ENCODE measurements at regions not wholly inside any gene's neighbourhood (a gene's known extent, or its start where the extent isn't known, plus 50 kb on each side); places are given as distances from the start of the nearest gene placed in this dataset.

DNA sequence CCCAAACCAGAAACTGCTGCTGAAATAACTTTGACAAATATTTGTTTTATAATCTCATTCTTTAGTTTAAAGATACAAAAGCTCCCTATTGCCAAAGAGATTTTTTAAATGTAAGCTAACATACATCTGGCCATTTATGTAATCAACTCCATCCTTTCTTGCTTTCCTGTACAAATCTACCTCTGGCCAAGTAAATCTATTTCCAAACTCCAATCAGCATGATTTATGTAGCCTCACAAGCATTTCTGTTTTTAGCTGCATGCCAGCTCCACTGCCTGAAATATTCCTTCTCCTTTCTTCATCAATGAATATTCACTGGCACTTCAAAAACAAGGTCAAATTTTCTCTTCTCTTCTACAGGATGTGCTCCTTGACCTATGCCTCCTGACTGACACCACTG lies 80.0 kb downstream of the SHOX2 start:
- TF ChIP-seq EP300 (IDR thresholded peaks at IDR 0.05; ENCODE audit: borderline replicate concordance) (no peak), TEAD4 (IDR thresholded peaks at IDR 0.05) (no peak), CEBPB (IDR thresholded peaks at IDR 0.05) (no peak), ZBTB7A (IDR thresholded peaks at IDR 0.05; ENCODE audit: low read depth) (no peak), CREB1 (IDR thresholded peaks at IDR 0.05; ENCODE audit: low read depth) (no peak), FOXM1 (IDR thresholded peaks at IDR 0.05; ENCODE audit: borderline replicate concordance, low read depth) (no peak), TAF1 (IDR thresholded peaks at IDR 0.05; ENCODE audit: low read depth) (no peak), NFIC (IDR thresholded peaks at IDR 0.05) (no peak), TCF12 (IDR thresholded peaks at IDR 0.05; ENCODE audit: low read depth) (no peak), EGR1 (IDR thresholded peaks at IDR 0.05) (no peak), YY1 (IDR thresholded peaks at IDR 0.05; ENCODE audit: low read depth) (no peak), RAD21 (IDR thresholded peaks at IDR 0.05; ENCODE audit: low read depth) (no peak)
- TF ChIP-seq, protein P1, sequence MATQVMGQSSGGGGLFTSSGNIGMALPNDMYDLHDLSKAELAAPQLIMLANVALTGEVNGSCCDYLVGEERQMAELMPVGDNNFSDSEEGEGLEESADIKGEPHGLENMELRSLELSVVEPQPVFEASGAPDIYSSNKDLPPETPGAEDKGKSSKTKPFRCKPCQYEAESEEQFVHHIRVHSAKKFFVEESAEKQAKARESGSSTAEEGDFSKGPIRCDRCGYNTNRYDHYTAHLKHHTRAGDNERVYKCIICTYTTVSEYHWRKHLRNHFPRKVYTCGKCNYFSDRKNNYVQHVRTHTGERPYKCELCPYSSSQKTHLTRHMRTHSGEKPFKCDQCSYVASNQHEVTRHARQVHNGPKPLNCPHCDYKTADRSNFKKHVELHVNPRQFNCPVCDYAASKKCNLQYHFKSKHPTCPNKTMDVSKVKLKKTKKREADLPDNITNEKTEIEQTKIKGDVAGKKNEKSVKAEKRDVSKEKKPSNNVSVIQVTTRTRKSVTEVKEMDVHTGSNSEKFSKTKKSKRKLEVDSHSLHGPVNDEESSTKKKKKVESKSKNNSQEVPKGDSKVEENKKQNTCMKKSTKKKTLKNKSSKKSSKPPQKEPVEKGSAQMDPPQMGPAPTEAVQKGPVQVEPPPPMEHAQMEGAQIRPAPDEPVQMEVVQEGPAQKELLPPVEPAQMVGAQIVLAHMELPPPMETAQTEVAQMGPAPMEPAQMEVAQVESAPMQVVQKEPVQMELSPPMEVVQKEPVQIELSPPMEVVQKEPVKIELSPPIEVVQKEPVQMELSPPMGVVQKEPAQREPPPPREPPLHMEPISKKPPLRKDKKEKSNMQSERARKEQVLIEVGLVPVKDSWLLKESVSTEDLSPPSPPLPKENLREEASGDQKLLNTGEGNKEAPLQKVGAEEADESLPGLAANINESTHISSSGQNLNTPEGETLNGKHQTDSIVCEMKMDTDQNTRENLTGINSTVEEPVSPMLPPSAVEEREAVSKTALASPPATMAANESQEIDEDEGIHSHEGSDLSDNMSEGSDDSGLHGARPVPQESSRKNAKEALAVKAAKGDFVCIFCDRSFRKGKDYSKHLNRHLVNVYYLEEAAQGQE (IDR thresholded peaks at IDR 0.05; ENCODE audit: low read depth), result no peak
- TF ChIP-seq, protein P2, sequence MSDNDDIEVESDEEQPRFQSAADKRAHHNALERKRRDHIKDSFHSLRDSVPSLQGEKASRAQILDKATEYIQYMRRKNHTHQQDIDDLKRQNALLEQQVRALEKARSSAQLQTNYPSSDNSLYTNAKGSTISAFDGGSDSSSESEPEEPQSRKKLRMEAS (IDR thresholded peaks at IDR 0.05), result no peak
- TF ChIP-seq, protein P3, sequence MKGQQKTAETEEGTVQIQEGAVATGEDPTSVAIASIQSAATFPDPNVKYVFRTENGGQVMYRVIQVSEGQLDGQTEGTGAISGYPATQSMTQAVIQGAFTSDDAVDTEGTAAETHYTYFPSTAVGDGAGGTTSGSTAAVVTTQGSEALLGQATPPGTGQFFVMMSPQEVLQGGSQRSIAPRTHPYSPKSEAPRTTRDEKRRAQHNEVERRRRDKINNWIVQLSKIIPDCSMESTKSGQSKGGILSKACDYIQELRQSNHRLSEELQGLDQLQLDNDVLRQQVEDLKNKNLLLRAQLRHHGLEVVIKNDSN (IDR thresholded peaks at IDR 0.05), result no peak

DNA sequence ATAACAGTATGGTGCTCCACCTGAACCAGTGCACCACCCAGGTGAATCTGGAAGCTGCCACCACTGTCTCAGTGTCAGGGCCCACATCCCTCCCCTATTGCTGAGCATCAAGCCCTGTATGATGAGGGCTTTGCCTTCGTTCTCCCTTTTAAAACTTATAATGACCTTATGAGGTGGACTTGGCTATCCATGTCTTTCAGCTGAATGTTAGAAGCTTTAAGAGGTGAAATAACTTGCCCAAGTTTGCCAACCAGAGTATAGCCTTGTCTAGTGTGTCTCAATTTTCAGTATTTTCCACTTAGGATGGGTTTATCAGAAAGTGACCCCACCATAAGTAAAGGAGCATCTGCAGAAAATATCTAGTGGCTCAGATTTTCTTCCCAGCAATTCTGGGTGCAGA lies 87.8 kb downstream of the SHOX2 start:
- TF ChIP-seq CREB1 (IDR thresholded peaks at IDR 0.05; ENCODE audit: low read depth) (no peak), ZBTB7A (IDR thresholded peaks at IDR 0.05; ENCODE audit: low read depth) (no peak), CEBPB (IDR thresholded peaks at IDR 0.05) (no peak), TCF12 (IDR thresholded peaks at IDR 0.05; ENCODE audit: low read depth) (no peak), EGR1 (IDR thresholded peaks at IDR 0.05) (no peak), EP300 (IDR thresholded peaks at IDR 0.05; ENCODE audit: borderline replicate concordance) (no peak), RAD21 (IDR thresholded peaks at IDR 0.05; ENCODE audit: low read depth) (no peak), YY1 (IDR thresholded peaks at IDR 0.05; ENCODE audit: low read depth) (no peak), TEAD4 (IDR thresholded peaks at IDR 0.05) (no peak), FOXM1 (IDR thresholded peaks at IDR 0.05; ENCODE audit: borderline replicate concordance, low read depth) (no peak), NFIC (IDR thresholded peaks at IDR 0.05) (no peak)
- TF ChIP-seq, protein P1 (IDR thresholded peaks at IDR 0.05; ENCODE audit: low read depth), result no peak
- TF ChIP-seq, protein P2 (IDR thresholded peaks at IDR 0.05), result no peak
- TF ChIP-seq, protein P3 (IDR thresholded peaks at IDR 0.05), result no peak

DNA sequence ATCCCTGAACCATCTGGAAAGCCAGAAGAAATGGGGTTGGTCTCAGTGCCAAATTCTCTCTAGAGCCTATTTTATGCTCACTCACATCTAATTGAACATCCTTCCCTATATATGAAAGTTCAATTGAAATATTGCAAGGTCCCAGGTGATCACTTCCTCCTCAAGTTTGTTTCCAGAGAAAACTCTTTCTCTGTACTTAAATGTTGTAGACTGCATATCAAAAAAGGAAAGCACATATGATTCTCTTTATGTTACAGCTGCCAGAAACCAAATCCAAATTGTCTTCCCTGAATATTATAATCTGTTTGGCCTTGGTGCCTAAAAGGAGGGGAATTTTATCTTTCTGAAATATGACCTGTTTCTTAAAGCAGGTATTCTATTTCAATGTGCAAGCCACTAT lies 93.3 kb downstream of the SHOX2 start:
- TF ChIP-seq EP300 (IDR thresholded peaks at IDR 0.05; ENCODE audit: borderline replicate concordance), result no peak
- TF ChIP-seq ZBTB7A (IDR thresholded peaks at IDR 0.05; ENCODE audit: low read depth), result no peak
- no peak for TF ChIP-seq TEAD4 (IDR thresholded peaks at IDR 0.05)
- no peak for TF ChIP-seq EGR1 (IDR thresholded peaks at IDR 0.05)
- TF ChIP-seq FOXM1 (IDR thresholded peaks at IDR 0.05; ENCODE audit: borderline replicate concordance, low read depth), result no peak

DNA sequence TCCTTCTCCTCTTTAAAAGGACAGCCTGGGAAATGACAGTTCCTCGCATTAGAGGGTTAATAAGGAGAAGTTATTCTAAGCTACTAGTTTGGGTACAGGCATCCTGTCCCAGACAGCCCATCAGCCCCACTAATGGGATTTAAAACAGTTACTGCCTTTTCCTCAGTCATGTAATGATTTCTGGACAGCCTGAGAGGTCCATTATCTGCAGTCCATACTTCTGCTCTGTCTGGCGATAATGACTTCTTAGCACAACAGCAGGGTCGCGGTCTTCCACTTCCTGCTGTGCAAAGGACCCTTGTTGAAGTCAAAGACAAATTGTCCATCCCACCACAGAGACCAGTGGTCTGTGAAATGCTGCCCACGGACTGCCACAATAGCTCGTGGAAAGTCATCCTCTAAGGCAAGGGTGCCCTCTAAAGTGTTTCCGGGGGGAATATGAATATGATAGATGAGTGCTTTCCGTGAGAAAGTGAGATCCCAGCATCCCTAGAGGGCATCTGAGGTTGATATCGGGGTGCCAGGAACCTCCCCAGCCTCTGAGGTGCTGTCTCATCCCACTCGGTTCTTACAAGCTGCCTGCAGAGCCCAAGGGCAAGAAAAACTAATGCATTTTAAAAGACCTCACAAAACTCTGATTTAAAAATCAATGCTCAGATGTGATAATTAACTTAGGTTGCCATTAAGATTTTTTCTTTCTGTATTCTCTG lies 100.7 kb downstream of the SHOX2 start:
- TF ChIP-seq CEBPB (IDR thresholded peaks at IDR 0.05) (no peak), CREB1 (IDR thresholded peaks at IDR 0.05; ENCODE audit: low read depth) (no peak), YY1 (IDR thresholded peaks at IDR 0.05; ENCODE audit: low read depth) (no peak), EP300 (IDR thresholded peaks at IDR 0.05; ENCODE audit: borderline replicate concordance) (no peak), TCF12 (IDR thresholded peaks at IDR 0.05; ENCODE audit: low read depth) (no peak)
- TF ChIP-seq, protein P3 (IDR thresholded peaks at IDR 0.05), result no peak

DNA sequence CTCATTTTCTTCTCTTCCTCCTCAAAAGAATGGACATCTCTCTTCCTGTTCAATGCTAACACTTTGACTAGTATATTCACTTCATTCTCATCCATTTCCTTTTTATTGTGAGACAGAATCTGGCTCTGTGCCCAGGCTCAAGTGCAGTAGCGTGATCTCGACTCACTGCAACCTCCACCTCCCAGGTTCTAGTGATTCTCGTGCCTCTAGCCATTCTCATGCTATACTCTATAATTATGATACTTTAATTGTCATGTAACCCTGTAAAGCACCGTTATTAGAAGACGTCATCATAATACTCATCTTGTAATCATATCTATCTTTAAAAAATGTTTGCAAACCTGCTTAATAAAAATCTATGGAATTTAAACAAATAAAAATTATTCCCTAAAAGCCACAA lies 107.0 kb downstream of the SHOX2 start:
- TF ChIP-seq ZBTB7A (IDR thresholded peaks at IDR 0.05; ENCODE audit: low read depth) (no peak), TEAD4 (IDR thresholded peaks at IDR 0.05) (no peak), YY1 (IDR thresholded peaks at IDR 0.05; ENCODE audit: low read depth) (no peak), FOXM1 (IDR thresholded peaks at IDR 0.05; ENCODE audit: borderline replicate concordance, low read depth) (no peak), RAD21 (IDR thresholded peaks at IDR 0.05; ENCODE audit: low read depth) (no peak), CEBPB (IDR thresholded peaks at IDR 0.05) (no peak), NFIC (IDR thresholded peaks at IDR 0.05) (no peak), EP300 (IDR thresholded peaks at IDR 0.05; ENCODE audit: borderline replicate concordance) (no peak), CREB1 (IDR thresholded peaks at IDR 0.05; ENCODE audit: low read depth) (no peak), TAF1 (IDR thresholded peaks at IDR 0.05; ENCODE audit: low read depth) (no peak), EGR1 (IDR thresholded peaks at IDR 0.05) (no peak), TCF12 (IDR thresholded peaks at IDR 0.05; ENCODE audit: low read depth) (no peak)
- TF ChIP-seq, protein P3 (IDR thresholded peaks at IDR 0.05), result no peak
- TF ChIP-seq, protein P1 (IDR thresholded peaks at IDR 0.05; ENCODE audit: low read depth), result no peak
- TF ChIP-seq, protein P2 (IDR thresholded peaks at IDR 0.05), result no peak
